ENCODE measurements at regions not wholly inside any gene's neighbourhood (a gene's known extent, or its start where the extent isn't known, plus 50 kb on each side); places are given as distances from the start of the nearest gene placed in this dataset.

DNA sequence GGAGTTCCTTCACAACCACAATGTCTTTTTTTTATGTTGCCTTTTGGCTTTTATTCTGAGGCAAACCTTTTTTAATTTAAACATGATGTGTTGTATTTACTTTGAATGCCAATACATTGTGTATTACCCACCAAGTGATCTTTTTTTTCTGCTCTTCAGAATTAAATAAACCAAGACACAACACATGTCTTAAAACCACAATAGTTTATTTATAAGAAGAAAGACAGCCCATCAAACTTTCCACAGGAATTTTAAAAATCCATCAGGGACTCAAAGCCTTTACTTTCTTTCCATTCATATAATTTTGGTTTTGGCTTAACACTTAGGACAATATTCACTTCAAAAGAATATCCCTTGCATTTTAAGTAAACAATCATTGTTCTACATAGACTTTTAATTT lies 321.8 kb upstream of the MEF2C start:
- TF ChIP-seq CTCF (IDR thresholded peaks at IDR 0.05) (no peak), POLR2A (IDR thresholded peaks at IDR 0.05) (no peak), POLR2AphosphoS5 (IDR thresholded peaks at IDR 0.05) (no peak)
